PC-9 (cell line): ENCODE measurements at regions not wholly inside any gene's neighbourhood (a gene's known extent, or its start where the extent isn't known, plus 50 kb on each side); places are given as distances from the start of the nearest gene placed in this dataset.

ENCODE experiments used
- CTCF ChIP-seq: fragments of 200-600 bp; sonication (generic); conservative IDR thresholded peaks from 2 replicates; pipeline ENCODE4 v1.6.1; 2017; ENCODE audit warnings: mixed run types, antibody characterized with exemption, mild to moderate bottlenecking, moderate library complexity
- EZH2 ChIP-seq: fragments of 200-600 bp; sonication (generic); IDR thresholded peaks from 2 replicates; pipeline ENCODE4 v1.8.0; 2017; ENCODE audit warnings: antibody characterized with exemption, low read depth

- no peak for TF ChIP-seq CTCF
- no peak for TF ChIP-seq EZH2
These were observed 59.5 kb upstream of the PARP1 start for GRCh38 chr1:226467443-226467842.
